K562 (cell line): ENCODE measurements at regions not wholly inside any gene's neighbourhood (a gene's known extent, or its start where the extent isn't known, plus 50 kb on each side); places are given as distances from the start of the nearest gene placed in this dataset.

ENCODE experiments used
- DACH1 ChIP-seq: fragments of 450-650 bp; IDR thresholded peaks from 2 replicates; pipeline ENCODE4 v1.6.1; 2018; ENCODE audit not compliant: partially characterized antibody
- GTF2F1 ChIP-seq: IDR thresholded peaks from 2 replicates; pipeline ENCODE4 v1.6.1; 2011; ENCODE audit warnings: low read depth, low read length, improper control_type of control experiment
- JUN ChIP-seq, 2 experiments: sonication (generic) in 1 of 2; formaldehyde crosslinking in 1 of 2; IDR thresholded peaks; 2 replicates each; pipeline versions ENCODE4 v1.6.1 to v1.8.0; 2012 to 2022; ENCODE audit warnings: borderline replicate concordance in 2 of 2, mild to moderate bottlenecking in 2 of 2, improper control_type of control experiment in 1 of 2, low read depth in 1 of 2, low read length in 1 of 2, missing genetic modification reagents in 1 of 2
- NCOA2 ChIP-seq, 2 experiments: fragments of 450-650 bp; IDR thresholded peaks; 2 replicates each; pipeline ENCODE4 v1.6.1; 2018; ENCODE audit warnings: mild to moderate bottlenecking in 2 of 2, moderate library complexity in 1 of 2; ENCODE audit not compliant: partially characterized antibody in 2 of 2
- PBX2 ChIP-seq, 2 experiments: IDR thresholded peaks in 1 of 2; conservative IDR thresholded peaks in 1 of 2; 2 replicates each; pipeline ENCODE4 v1.6.1; 2016; ENCODE audit warnings: low read depth in 2 of 2, mild to moderate bottlenecking in 1 of 2, missing compliant biosample characterization in 1 of 2, missing genetic modification characterization in 1 of 2, moderate library complexity in 1 of 2
- POLR3A ChIP-seq: IDR thresholded peaks from 2 replicates; pipeline ENCODE4 v1.6.1; 2011; ENCODE audit warnings: borderline replicate concordance, mild to moderate bottlenecking, moderate library complexity; ENCODE audit not compliant: insufficient read length, insufficient read depth; ENCODE audit errors: extremely low read depth
- RBM39 ChIP-seq: fragments of 200-400 bp; formaldehyde crosslinking; optimal IDR thresholded peaks from 2 replicates; pipeline ENCODE3; 2018; ENCODE audit warnings: low read depth, low read length
- ZNF280B ChIP-seq: fragments of 250-450 bp; sonication (Bioruptor Pico); IDR thresholded peaks from 2 replicates; pipeline ENCODE4 v1.5.1; 2021; ENCODE audit warnings: mild to moderate bottlenecking
- TF ChIP-seq, protein P1 (sequence below): sonication (generic); formaldehyde crosslinking; IDR thresholded peaks from 2 replicates; pipeline ENCODE4 v1.8.0; 2023; ENCODE audit warnings: missing genetic modification reagents, mild to moderate bottlenecking, borderline replicate concordance

DNA sequence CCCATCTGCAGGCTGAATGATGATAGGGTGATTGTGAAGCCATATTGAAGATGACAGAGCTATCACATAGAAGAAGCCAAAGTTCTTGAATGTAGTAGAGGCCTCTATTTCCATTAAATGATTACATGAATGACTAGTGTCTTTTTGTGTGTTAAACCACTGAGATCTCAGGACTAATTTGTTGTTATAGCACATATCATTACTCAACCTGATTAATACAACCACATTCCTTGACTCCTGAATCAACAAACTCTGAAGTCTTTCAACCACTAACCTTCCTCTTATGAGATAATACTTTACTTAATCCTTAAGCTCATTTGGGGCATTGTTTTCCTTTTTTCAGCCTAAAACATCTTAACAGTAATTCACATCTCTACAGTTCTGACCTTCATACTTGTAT, 564.5 kb upstream of the ADAMTS9 start (continued):
- no peak for TF ChIP-seq PBX2 (CRISPR knock-in tag; IDR thresholded peaks at IDR 0.05; ENCODE audit: low read depth)
- TF ChIP-seq PBX2 (tag; conservative IDR thresholded peaks at IDR 0.05; ENCODE audit: low read depth): no peak
- TF ChIP-seq DACH1: no peak
- TF ChIP-seq RBM39: no peak
- no peak for TF ChIP-seq ZNF280B (CRISPR knock-in tag)
- no peak for TF ChIP-seq GTF2F1
- TF ChIP-seq POLR3A: no peak
- TF ChIP-seq, protein P1, sequence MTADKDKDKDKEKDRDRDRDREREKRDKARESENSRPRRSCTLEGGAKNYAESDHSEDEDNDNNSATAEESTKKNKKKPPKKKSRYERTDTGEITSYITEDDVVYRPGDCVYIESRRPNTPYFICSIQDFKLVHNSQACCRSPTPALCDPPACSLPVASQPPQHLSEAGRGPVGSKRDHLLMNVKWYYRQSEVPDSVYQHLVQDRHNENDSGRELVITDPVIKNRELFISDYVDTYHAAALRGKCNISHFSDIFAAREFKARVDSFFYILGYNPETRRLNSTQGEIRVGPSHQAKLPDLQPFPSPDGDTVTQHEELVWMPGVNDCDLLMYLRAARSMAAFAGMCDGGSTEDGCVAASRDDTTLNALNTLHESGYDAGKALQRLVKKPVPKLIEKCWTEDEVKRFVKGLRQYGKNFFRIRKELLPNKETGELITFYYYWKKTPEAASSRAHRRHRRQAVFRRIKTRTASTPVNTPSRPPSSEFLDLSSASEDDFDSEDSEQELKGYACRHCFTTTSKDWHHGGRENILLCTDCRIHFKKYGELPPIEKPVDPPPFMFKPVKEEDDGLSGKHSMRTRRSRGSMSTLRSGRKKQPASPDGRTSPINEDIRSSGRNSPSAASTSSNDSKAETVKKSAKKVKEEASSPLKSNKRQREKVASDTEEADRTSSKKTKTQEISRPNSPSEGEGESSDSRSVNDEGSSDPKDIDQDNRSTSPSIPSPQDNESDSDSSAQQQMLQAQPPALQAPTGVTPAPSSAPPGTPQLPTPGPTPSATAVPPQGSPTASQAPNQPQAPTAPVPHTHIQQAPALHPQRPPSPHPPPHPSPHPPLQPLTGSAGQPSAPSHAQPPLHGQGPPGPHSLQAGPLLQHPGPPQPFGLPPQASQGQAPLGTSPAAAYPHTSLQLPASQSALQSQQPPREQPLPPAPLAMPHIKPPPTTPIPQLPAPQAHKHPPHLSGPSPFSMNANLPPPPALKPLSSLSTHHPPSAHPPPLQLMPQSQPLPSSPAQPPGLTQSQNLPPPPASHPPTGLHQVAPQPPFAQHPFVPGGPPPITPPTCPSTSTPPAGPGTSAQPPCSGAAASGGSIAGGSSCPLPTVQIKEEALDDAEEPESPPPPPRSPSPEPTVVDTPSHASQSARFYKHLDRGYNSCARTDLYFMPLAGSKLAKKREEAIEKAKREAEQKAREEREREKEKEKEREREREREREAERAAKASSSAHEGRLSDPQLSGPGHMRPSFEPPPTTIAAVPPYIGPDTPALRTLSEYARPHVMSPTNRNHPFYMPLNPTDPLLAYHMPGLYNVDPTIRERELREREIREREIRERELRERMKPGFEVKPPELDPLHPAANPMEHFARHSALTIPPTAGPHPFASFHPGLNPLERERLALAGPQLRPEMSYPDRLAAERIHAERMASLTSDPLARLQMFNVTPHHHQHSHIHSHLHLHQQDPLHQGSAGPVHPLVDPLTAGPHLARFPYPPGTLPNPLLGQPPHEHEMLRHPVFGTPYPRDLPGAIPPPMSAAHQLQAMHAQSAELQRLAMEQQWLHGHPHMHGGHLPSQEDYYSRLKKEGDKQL (CRISPR knock-in tag): no peak
- no peak for TF ChIP-seq JUN (IDR thresholded peaks at IDR 0.05; ENCODE audit: borderline replicate concordance, low read depth, low read length)
- no peak for TF ChIP-seq JUN (CRISPR knock-in tag; IDR thresholded peaks at IDR 0.05; ENCODE audit: borderline replicate concordance)
- TF ChIP-seq NCOA2 (IDR thresholded peaks at IDR 0.05; ENCODE audit: partially characterized antibody in 2 of 2): no peak
- TF ChIP-seq, all 486 proteins: peak for 0
